GM12878 (cell line): ENCODE measurements at regions not wholly inside any gene's neighbourhood (a gene's known extent, or its start where the extent isn't known, plus 50 kb on each side); places are given as distances from the start of the nearest gene placed in this dataset.

Experiments
- ATAC-seq: fragments of 200-7000 bp; cut with Tn5 transposase; 3 replicates; pipeline ENCODE4 v1.9.1; 2020; ENCODE audit warnings: mild to moderate bottlenecking, moderate library complexity
- BruUV-seq: library from RNA; stranded (reverse); fragments of 400-500 nt; replicated peaks from 2 replicates; lab custom pipeline; 2021; lab: Mats Ljungman, UMichigan
- CTCF ChIA-PET: fragments of 300-600 bp; sonication (Branson Sonifier 250); formaldehyde crosslinking; extraction: SDS; loops from one replicate; lab custom pipeline; 2021; ENCODE audit warnings: inconsistent platforms; lab: Yijun Ruan, JAX
- POLR2A ChIA-PET: fragments of 350-600 bp; formaldehyde crosslinking; extraction: SDS; loops from one replicate; lab custom pipeline; 2021; ENCODE audit warnings: inconsistent platforms; lab: Charles Lee
- RAD21 ChIA-PET: fragments of 300-600 bp; sonication (Branson Sonifier 250); formaldehyde crosslinking; loops from one replicate; lab custom pipeline; 2023; ENCODE audit warnings: antibody characterized with exemption; ENCODE audit not compliant: unreplicated experiment; lab: Charles Lee
- SMC1A ChIA-PET: fragments of 300-600 bp; sonication (Branson Sonifier 250); formaldehyde crosslinking; loops from one replicate; lab custom pipeline; 2023; ENCODE audit not compliant: unreplicated experiment, uncharacterized antibody; lab: Charles Lee
- DNase-seq: peaks from one replicate; pipeline ENCODE4 v3.0.0-alpha.2; 2011; ENCODE audit warnings: low read depth, low spot score
- FAIRE-seq: peaks from 3 replicates; lab custom pipeline; 2011; peaks lifted over from hg19 to GRCh38; lab: Jason Lieb, UNC
- H2AFZ ChIP-seq: 2 replicates; pipeline ENCODE4 v1.6.0; 2011; ENCODE audit warnings: low read depth, low read length, control low read depth; ENCODE audit not compliant: control insufficient read depth
- H3K27ac ChIP-seq: 2 replicates; pipeline ENCODE4 v1.5.1; 2011; ENCODE audit warnings: control low read depth; ENCODE audit not compliant: control insufficient read depth, insufficient read depth
- H3K27me3 ChIP-seq, 2 experiments: replicated peaks in 1 of 2; 2 replicates each; pipeline versions ENCODE4 v1.6.0 to v1.6.1; 2011; ENCODE audit warnings: low read length in 1 of 2; ENCODE audit not compliant: control insufficient read depth in 2 of 2, insufficient read depth in 2 of 2
- H3K36me3 ChIP-seq, 2 experiments: 2 replicates each; pipeline ENCODE4 v1.5.1; 2011; ENCODE audit warnings: low read length in 1 of 2; ENCODE audit not compliant: control insufficient read depth in 2 of 2, insufficient read depth in 2 of 2
- H3K4me1 ChIP-seq: 2 replicates; pipeline ENCODE4 v1.6.1; 2011; ENCODE audit warnings: mild to moderate bottlenecking, low read length, moderate library complexity, mixed read lengths; ENCODE audit not compliant: control insufficient read depth, insufficient read depth
- H3K4me2 ChIP-seq: 2 replicates; pipeline ENCODE4 v1.6.0; 2011; ENCODE audit warnings: control low read depth; ENCODE audit not compliant: control insufficient read depth, insufficient read depth
- H3K4me3 ChIP-seq: fragments of 200-600 bp; sonication (generic); 2 replicates; pipeline ENCODE4 v1.5.1; 2016
- H3K79me2 ChIP-seq: 2 replicates; pipeline ENCODE4 v1.6.0; 2011; ENCODE audit warnings: low read length; ENCODE audit not compliant: control insufficient read depth, insufficient read depth
- H3K9ac ChIP-seq: 2 replicates; pipeline ENCODE4 v1.8.0; 2011; ENCODE audit warnings: low read length, control low read depth, mixed read lengths; ENCODE audit not compliant: control insufficient read depth, insufficient read depth
- H3K9me3 ChIP-seq: replicated peaks from 3 replicates; pipeline ENCODE4 v1.5.1; 2011; ENCODE audit warnings: mild to moderate bottlenecking, low read length; ENCODE audit not compliant: control insufficient read depth, insufficient read depth
- H4K20me1 ChIP-seq: 2 replicates; pipeline ENCODE4 v1.6.0; 2011; ENCODE audit not compliant: control insufficient read depth, insufficient read depth
- BRCA1 ChIP-seq: IDR thresholded peaks from 2 replicates; pipeline ENCODE4 v1.6.1; 2011; ENCODE audit warnings: low read depth, low read length, improper control_type of control experiment
- CBX3 ChIP-seq: fragments of 200-600 bp; sonication (generic); IDR thresholded peaks from 2 replicates; pipeline ENCODE4 v1.6.1; 2016; ENCODE audit warnings: low read depth, borderline replicate concordance
- DPF2 ChIP-seq: fragments of 450-650 bp; IDR thresholded peaks from 2 replicates; pipeline ENCODE4 v1.6.1; 2017; ENCODE audit warnings: mild to moderate bottlenecking
- NFYB ChIP-seq: IDR thresholded peaks from 2 replicates; pipeline ENCODE4 v1.6.1; 2011; ENCODE audit warnings: low read depth, mild to moderate bottlenecking, low read length, improper control_type of control experiment, moderate library complexity; ENCODE audit not compliant: insufficient read depth
- PAX8 ChIP-seq: fragments of 450-650 bp; IDR thresholded peaks from 2 replicates; pipeline ENCODE4 v1.6.1; 2017; ENCODE audit warnings: mild to moderate bottlenecking, moderate library complexity
- POU2F2 ChIP-seq: IDR thresholded peaks from 3 replicates; pipeline ENCODE4 v1.6.1; 2011; ENCODE audit warnings: low read depth, mild to moderate bottlenecking, low read length, borderline replicate concordance
- RUNX3 ChIP-seq: IDR thresholded peaks from 2 replicates; pipeline ENCODE4 v1.6.1; 2012; ENCODE audit warnings: low read length, inconsistent platforms
- SREBF1 ChIP-seq: IDR thresholded peaks from 2 replicates; pipeline ENCODE4 v1.6.1; 2012; ENCODE audit warnings: mild to moderate bottlenecking, low read length
- TBL1XR1 ChIP-seq: IDR thresholded peaks from 2 replicates; pipeline ENCODE4 v1.6.1; 2012; ENCODE audit warnings: low read depth, low read length, improper control_type of control experiment
- YBX1 ChIP-seq: fragments of 450-650 bp; IDR thresholded peaks from 2 replicates; pipeline ENCODE4 v1.6.1; 2016; ENCODE audit warnings: antibody characterized with exemption
- ZNF207 ChIP-seq: fragments of 450-650 bp; IDR thresholded peaks from 2 replicates; pipeline ENCODE4 v1.6.1; 2014; ENCODE audit warnings: antibody characterized with exemption, mild to moderate bottlenecking, borderline replicate concordance
- WGBS: methylation state at CpG from one replicate; pipeline ENCODE4 v1.1.6; 2016; ENCODE audit warnings: low lambda C conversion rate; ENCODE audit not compliant: insufficient replicate concordance, insufficient coverage; ENCODE audit errors: missing lambda C conversion rate; 5-methylcytosine and 5-hydroxymethylcytosine counted together
- in situ Hi-C: fragments of 300-500 bp; cut with MboI; formaldehyde crosslinking; loops from 9 replicates; pipeline ENCODE4 v1.14.3; 2018; ENCODE audit warnings: mixed read lengths
- intact Hi-C: fragments of 100-400 bp; cut with micrococcal nuclease; formaldehyde crosslinking; loops from one replicate; pipeline ENCODE4 v1.14.2; 2022; ENCODE audit not compliant: unreplicated experiment
- TF ChIP-seq, protein P1 (sequence below): IDR thresholded peaks from 2 replicates; pipeline ENCODE4 v1.6.1; 2011; ENCODE audit warnings: low read depth, low read length, improper control_type of control experiment, borderline replicate concordance
- TF ChIP-seq, protein P2 (sequence below): IDR thresholded peaks from 2 replicates; pipeline ENCODE4 v1.6.1; 2011; ENCODE audit warnings: borderline replicate concordance, low read depth, mild to moderate bottlenecking, moderate library complexity, mixed read lengths, low read length; ENCODE audit not compliant: insufficient read depth; ENCODE audit errors: extremely low read length
- TF ChIP-seq, protein P3 (sequence below): IDR thresholded peaks from 2 replicates; pipeline ENCODE4 v1.6.1; 2012; ENCODE audit warnings: low read depth, low read length, improper control_type of control experiment

DNA sequence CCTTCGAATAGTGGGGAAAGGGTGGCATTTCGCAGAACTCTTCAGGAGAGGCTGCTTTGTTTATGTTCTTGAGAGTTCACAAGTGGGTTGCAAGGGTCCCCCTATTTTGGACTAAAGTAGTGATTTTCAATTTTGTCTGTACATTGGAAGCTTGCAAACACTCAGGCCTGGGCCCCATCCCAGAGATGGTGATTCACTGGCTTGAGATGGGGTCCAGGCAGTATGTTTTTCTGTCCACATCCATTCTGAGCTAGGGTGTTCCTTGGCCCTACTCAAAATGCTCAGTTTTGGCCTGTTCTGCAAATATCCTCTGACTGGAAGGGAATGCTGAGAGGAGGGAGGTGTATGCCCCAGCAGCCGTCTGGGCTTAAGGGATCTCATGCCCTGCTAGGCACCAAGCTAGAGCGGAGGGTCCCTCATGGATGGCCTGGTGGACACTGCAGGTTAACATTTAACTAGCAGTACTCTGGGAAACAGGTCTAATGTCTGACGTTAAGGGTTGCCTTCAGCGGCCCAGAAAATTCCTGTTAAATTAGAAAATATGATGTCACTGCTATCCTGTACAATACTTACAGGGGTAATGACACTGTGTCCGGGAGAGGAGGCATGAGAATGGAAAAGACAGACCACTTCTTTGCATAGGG is 181.4 kb downstream of the OPA1 start:
- no peak for ATAC-seq
- no TSS peak for BruUV-seq
- ChIA-PET RAD21 (no interaction called here), POLR2A (no interaction called here), SMC1A (interaction anchor here (0.7 to 1.3 kb wide), 3 partner anchors 28 to 535 kb away, joined by 3 to 5 read pairs (median 4); no protein-coding TSS in a partner anchor), CTCF (interaction anchor here (1.5 to 2.4 kb wide), 2 partner anchors 108 to 111 kb away, joined by 4 to 10 read pairs; no protein-coding TSS in a partner anchor)
- no peaks in the 10 kb centered on the region for H3K9me3 ChIP-seq
- 63% methylated on average over 7 of the region's 7 CpGs for WGBS
- H3K4me3 ChIP-seq = no peak overlapping the region
- no peaks in the 10 kb centered on the region for H4K20me1 ChIP-seq
- in situ Hi-C loops = no loop called here
- DNase-seq = no peak
- FAIRE-seq = no peak
- H3K79me2 ChIP-seq = no peaks in the 10 kb centered on the region
- no peak for TF ChIP-seq BRCA1
- no peak for TF ChIP-seq CBX3
- TF ChIP-seq RUNX3 = no peak
- no peak for TF ChIP-seq TBL1XR1
- no peak for TF ChIP-seq POU2F2
- no peak for TF ChIP-seq DPF2
- no peak for TF ChIP-seq NFYB
- TF ChIP-seq, protein P1, sequence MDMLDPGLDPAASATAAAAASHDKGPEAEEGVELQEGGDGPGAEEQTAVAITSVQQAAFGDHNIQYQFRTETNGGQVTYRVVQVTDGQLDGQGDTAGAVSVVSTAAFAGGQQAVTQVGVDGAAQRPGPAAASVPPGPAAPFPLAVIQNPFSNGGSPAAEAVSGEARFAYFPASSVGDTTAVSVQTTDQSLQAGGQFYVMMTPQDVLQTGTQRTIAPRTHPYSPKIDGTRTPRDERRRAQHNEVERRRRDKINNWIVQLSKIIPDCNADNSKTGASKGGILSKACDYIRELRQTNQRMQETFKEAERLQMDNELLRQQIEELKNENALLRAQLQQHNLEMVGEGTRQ = no peak
- TF ChIP-seq, protein P2, sequence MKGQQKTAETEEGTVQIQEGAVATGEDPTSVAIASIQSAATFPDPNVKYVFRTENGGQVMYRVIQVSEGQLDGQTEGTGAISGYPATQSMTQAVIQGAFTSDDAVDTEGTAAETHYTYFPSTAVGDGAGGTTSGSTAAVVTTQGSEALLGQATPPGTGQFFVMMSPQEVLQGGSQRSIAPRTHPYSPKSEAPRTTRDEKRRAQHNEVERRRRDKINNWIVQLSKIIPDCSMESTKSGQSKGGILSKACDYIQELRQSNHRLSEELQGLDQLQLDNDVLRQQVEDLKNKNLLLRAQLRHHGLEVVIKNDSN = no peak
- no peak for TF ChIP-seq PAX8
- TF ChIP-seq, protein P3, sequence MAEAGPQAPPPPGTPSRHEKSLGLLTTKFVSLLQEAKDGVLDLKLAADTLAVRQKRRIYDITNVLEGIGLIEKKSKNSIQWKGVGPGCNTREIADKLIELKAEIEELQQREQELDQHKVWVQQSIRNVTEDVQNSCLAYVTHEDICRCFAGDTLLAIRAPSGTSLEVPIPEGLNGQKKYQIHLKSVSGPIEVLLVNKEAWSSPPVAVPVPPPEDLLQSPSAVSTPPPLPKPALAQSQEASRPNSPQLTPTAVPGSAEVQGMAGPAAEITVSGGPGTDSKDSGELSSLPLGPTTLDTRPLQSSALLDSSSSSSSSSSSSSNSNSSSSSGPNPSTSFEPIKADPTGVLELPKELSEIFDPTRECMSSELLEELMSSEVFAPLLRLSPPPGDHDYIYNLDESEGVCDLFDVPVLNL = no peak
- no peak for TF ChIP-seq SREBF1
- TF ChIP-seq ZNF207 = no peak
- no peak for TF ChIP-seq YBX1
- no peak overlapping the region for H2AFZ ChIP-seq
- no peak overlapping the region for H3K27ac ChIP-seq
- no peaks in the 10 kb centered on the region for H3K36me3 ChIP-seq
- H3K9ac ChIP-seq = no peak overlapping the region
- H3K27me3 ChIP-seq = no peaks in the 10 kb centered on the region
- H3K4me2 ChIP-seq = no peak overlapping the region
- H3K4me1 ChIP-seq = no peaks in the 10 kb centered on the region
- intact Hi-C loops = loop anchor here (5.0 kb wide), 1 partner anchor 112 kb away; no protein-coding TSS in a partner anchor
